ENCODE measurements at regions not wholly inside any gene's neighbourhood (a gene's known extent, or its start where the extent isn't known, plus 50 kb on each side); places are given as distances from the start of the nearest gene placed in this dataset.

DNA sequence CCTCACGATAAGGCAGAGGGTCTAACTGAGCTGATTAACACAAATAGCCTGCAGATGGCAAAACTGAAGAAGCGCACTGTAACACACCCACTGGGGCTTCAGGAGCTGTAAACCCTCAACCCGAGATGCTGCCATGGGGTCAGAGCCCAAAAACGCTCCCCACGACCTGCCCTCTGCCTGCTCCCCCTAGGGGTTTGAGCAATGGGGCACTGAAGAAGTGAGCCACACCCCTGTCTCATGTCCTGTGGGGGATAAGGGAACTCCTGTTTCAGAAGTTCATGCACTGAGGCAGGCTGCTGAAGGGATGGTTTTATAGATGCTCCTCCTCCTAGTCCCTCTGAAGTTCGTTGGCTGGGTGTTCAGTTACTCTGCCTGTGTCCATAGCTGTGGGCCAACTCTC, 105.9 kb upstream of the CELF4 start:
- TF ChIP-seq YY1 (IDR thresholded peaks at IDR 0.05; ENCODE audit: insufficient read depth, insufficient read length) (no peak), SUZ12 (IDR thresholded peaks at IDR 0.05; ENCODE audit: extremely low read depth, insufficient read depth, insufficient read length) (no peak), ZNF274 (IDR thresholded peaks at IDR 0.05; ENCODE audit: low read depth, low read length) (no peak)
- Histone ChIP-seq H3K9ac (ENCODE audit: insufficient read length, low read depth) (no peak overlapping the region), H3K9me3 (ENCODE audit: insufficient read depth, low read length) (no peaks in the 10 kb centered on the region), H3K36me3 (ENCODE audit: insufficient read depth, insufficient read length, low read length) (no peaks in the 10 kb centered on the region), H3K4me1 (ENCODE audit: insufficient read depth, insufficient read length) (peaks cover 6% of the 10 kb centered on the region), H3K27me3 (ENCODE audit: insufficient read depth, insufficient read length) (no peaks in the 10 kb centered on the region), H3K4me3 (ENCODE audit: insufficient read length, low read depth) (no peak overlapping the region)
- DNase-seq (ENCODE audit: low read depth, low spot score), result no peak

DNA sequence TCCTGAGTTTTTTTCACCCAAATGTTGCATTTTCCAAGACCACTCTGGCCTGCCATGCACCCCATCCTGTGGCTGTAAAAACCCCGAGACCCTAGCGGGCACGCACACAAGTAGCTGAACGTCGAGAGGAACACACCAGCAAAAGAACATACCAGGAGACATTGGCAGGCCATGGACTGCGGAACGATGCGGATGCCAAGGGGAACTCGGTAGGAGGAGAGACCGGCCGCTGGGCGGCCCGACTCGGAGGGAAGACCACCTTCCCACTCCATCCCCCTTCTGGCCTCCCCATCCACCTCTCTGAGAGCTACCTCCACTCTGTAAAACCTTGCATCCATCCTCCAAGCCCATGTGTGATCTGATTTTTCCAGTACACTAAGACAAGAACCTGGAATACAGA, 105.5 kb upstream of the CELF4 start:
- Histone ChIP-seq H3K36me3 (ENCODE audit: insufficient read depth, insufficient read length, low read length) (no peaks in the 10 kb centered on the region), H3K4me3 (ENCODE audit: insufficient read length, low read depth) (no peak overlapping the region), H3K4me1 (ENCODE audit: insufficient read depth, insufficient read length) (peaks cover 6% of the 10 kb centered on the region), H3K9ac (ENCODE audit: insufficient read length, low read depth) (no peak overlapping the region), H3K27me3 (ENCODE audit: insufficient read depth, insufficient read length) (no peaks in the 10 kb centered on the region), H3K9me3 (ENCODE audit: insufficient read depth, low read length) (no peaks in the 10 kb centered on the region)
- TF ChIP-seq YY1 (IDR thresholded peaks at IDR 0.05; ENCODE audit: insufficient read depth, insufficient read length), result no peak
- no peak for TF ChIP-seq ZNF274 (IDR thresholded peaks at IDR 0.05; ENCODE audit: low read depth, low read length)
- TF ChIP-seq SUZ12 (IDR thresholded peaks at IDR 0.05; ENCODE audit: extremely low read depth, insufficient read depth, insufficient read length), result no peak
- DNase-seq (ENCODE audit: low read depth, low spot score), result no peak

DNA sequence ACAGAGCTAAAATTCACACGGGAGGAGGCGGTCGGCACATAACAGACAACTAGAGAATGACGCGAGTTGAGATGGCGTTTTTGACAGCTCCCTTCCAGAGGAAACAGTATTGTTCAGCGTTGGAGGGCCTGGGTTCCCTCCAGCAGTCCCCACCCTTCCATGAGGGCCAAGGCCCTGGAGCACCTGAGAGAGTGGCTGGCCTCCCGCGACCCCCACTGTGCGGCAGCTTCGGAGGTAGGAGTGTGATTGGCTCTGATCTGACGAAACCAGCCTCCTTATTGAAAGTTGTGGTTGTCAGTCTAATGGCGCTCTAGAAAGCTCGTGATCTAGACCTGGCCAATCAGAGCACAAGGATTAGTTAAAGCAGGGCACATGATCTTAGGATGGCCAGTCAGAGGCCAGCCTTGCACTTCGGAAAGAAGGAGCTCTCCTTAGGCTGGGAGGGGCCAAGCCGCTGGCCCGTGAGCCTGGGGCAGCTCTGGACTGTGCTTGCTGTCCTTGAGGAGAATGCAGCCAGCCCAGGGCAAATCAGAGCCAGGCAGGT, 104.5 kb upstream of the CELF4 start:
- no peak for DNase-seq (ENCODE audit: low read depth, low spot score)
- Histone ChIP-seq H3K9me3 (ENCODE audit: insufficient read depth, low read length) (no peaks in the 10 kb centered on the region), H3K4me1 (ENCODE audit: insufficient read depth, insufficient read length) (peaks cover 6% of the 10 kb centered on the region), H3K36me3 (ENCODE audit: insufficient read depth, insufficient read length, low read length) (no peaks in the 10 kb centered on the region), H3K9ac (ENCODE audit: insufficient read length, low read depth) (no peak overlapping the region), H3K27me3 (ENCODE audit: insufficient read depth, insufficient read length) (no peaks in the 10 kb centered on the region), H3K4me3 (ENCODE audit: insufficient read length, low read depth) (no peak overlapping the region)
- TF ChIP-seq YY1 (IDR thresholded peaks at IDR 0.05; ENCODE audit: insufficient read depth, insufficient read length) (no peak), ZNF274 (IDR thresholded peaks at IDR 0.05; ENCODE audit: low read depth, low read length) (no peak), SUZ12 (IDR thresholded peaks at IDR 0.05; ENCODE audit: extremely low read depth, insufficient read depth, insufficient read length) (no peak)

DNA sequence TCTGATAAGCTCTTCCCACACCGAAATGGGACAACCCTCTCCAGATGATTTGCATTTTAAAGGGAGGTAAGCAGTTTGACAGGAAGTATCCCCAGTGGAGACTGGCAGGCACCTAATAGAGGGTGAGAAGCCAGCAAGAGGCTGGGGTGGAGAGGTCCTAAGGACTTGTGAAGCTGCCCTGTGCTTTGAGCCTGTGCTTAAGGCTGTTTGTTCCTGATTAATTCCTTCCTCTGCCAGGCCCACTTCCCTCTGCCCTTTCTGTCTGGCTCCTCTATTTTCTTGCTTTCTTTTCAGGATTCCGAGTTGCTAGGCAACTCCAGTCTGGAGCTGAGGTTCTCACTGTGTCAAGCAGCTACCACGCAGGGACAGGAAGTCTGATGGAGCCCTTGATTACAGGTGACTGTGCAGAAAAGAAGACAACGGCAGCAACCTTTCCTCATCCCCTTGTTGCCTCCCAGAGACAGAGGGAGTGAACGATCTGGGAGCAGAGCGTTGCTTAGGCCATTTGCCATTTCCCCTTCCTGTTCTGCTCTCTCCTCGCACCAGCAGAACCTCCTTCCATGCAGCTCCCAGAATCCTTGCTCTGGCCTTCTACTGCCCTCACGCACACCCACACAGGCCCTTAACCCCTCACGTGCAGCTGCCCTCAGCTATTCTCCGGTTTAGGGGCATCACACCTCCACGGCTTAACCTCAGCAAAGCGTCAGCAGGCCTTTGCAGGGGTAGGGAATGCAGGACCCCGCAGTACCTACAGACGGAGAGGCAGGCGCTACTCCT, 103.6 kb upstream of the CELF4 start:
- Histone ChIP-seq H3K9me3 (ENCODE audit: insufficient read depth, low read length) (no peaks in the 10 kb centered on the region), H3K36me3 (ENCODE audit: insufficient read depth, insufficient read length, low read length) (no peaks in the 10 kb centered on the region), H3K4me3 (ENCODE audit: insufficient read length, low read depth) (no peak overlapping the region), H3K9ac (ENCODE audit: insufficient read length, low read depth) (no peak overlapping the region), H3K4me1 (ENCODE audit: insufficient read depth, insufficient read length) (peaks cover 6% of the 10 kb centered on the region), H3K27me3 (ENCODE audit: insufficient read depth, insufficient read length) (no peaks in the 10 kb centered on the region)
- peak; percentile 60 for DNase-seq (ENCODE audit: low read depth, low spot score)
- TF ChIP-seq YY1 (IDR thresholded peaks at IDR 0.05; ENCODE audit: insufficient read depth, insufficient read length) (no peak), ZNF274 (IDR thresholded peaks at IDR 0.05; ENCODE audit: low read depth, low read length) (no peak), SUZ12 (IDR thresholded peaks at IDR 0.05; ENCODE audit: extremely low read depth, insufficient read depth, insufficient read length) (no peak)

DNA sequence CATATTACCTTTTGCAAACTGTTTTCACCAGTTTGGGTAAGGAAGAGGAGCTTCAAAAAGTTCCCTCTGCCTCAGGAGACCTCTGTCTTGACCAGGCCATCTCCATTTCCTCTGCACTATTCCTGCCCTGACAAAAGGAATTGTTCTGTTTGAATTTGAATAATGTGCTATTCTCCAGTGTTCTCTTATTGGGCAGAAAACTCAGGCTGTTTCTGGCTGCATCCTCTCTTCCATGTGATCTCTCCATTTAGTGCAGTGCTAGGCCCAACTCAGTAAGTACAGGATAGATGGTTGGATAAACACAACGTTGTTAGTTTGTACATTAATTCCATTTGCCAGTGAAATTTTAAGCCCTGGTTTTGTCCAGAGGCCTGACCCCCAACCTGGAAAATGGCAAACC, 102.2 kb upstream of the CELF4 start:
- Histone ChIP-seq H3K4me1 (ENCODE audit: insufficient read depth, insufficient read length) (peaks cover 6% of the 10 kb centered on the region), H3K4me3 (ENCODE audit: insufficient read length, low read depth) (no peak overlapping the region), H3K9ac (ENCODE audit: insufficient read length, low read depth) (no peak overlapping the region), H3K9me3 (ENCODE audit: insufficient read depth, low read length) (no peaks in the 10 kb centered on the region), H3K36me3 (ENCODE audit: insufficient read depth, insufficient read length, low read length) (no peaks in the 10 kb centered on the region), H3K27me3 (ENCODE audit: insufficient read depth, insufficient read length) (no peaks in the 10 kb centered on the region)
- no peak for TF ChIP-seq ZNF274 (IDR thresholded peaks at IDR 0.05; ENCODE audit: low read depth, low read length)
- TF ChIP-seq YY1 (IDR thresholded peaks at IDR 0.05; ENCODE audit: insufficient read depth, insufficient read length), result no peak
- TF ChIP-seq SUZ12 (IDR thresholded peaks at IDR 0.05; ENCODE audit: extremely low read depth, insufficient read depth, insufficient read length), result no peak
- no peak for DNase-seq (ENCODE audit: low read depth, low spot score)

DNA sequence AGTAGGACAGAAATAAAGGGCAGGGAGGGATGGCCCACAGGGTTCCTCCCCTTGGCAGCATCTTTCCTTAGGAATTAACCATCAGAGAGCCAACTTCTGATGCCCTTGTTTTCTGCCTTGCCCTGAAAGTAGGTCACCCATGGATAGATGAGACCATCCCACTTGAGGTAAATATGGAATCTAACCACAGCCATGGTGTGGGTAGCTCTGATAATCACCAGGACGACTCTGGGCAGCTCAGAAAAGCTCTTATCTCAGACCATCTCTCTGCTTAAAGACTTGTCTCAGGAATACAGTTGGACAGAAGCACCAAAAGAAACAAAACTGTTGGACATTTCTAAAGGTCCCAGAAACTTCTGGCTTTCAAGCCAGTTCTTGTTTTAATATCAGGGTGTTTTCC, 101.4 kb upstream of the CELF4 start:
- no peak for TF ChIP-seq ZNF274 (IDR thresholded peaks at IDR 0.05; ENCODE audit: low read depth, low read length)
- no peak for TF ChIP-seq YY1 (IDR thresholded peaks at IDR 0.05; ENCODE audit: insufficient read depth, insufficient read length)
- TF ChIP-seq SUZ12 (IDR thresholded peaks at IDR 0.05; ENCODE audit: extremely low read depth, insufficient read depth, insufficient read length), result no peak
- no peak overlapping the region for H3K9ac ChIP-seq (ENCODE audit: insufficient read length, low read depth)
- no peaks in the 10 kb centered on the region for H3K36me3 ChIP-seq (ENCODE audit: insufficient read depth, insufficient read length, low read length)
- H3K27me3 ChIP-seq (ENCODE audit: insufficient read depth, insufficient read length), result no peaks in the 10 kb centered on the region
- H3K9me3 ChIP-seq (ENCODE audit: insufficient read depth, low read length), result no peaks in the 10 kb centered on the region
- no peak for DNase-seq (ENCODE audit: low read depth, low spot score)
- no peak overlapping the region for H3K4me3 ChIP-seq (ENCODE audit: insufficient read length, low read depth)
- H3K4me1 ChIP-seq (ENCODE audit: insufficient read depth, insufficient read length), result peaks cover 6% of the 10 kb centered on the region

DNA sequence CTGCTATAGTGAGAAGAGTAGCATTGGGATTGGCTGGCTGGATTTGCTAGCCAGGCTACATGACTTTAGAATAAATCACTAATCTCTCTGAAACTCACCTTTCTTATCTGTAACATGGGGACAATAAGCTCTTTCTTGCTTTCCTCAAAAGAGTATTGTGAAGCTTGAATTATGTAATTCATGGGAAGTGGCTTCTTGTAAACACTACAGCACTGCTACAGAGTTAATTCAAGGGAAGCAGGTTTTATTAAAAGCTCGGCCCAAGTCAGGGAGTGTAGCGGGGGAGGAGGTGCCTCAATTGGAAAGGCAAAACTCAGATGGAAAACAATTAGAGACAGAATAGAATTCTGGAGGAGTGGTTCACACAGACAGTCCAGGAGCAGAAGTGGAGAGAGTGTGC, 100.9 kb upstream of the CELF4 start:
- no peak overlapping the region for H3K4me3 ChIP-seq (ENCODE audit: insufficient read length, low read depth)
- TF ChIP-seq SUZ12 (IDR thresholded peaks at IDR 0.05; ENCODE audit: extremely low read depth, insufficient read depth, insufficient read length) (no peak), ZNF274 (IDR thresholded peaks at IDR 0.05; ENCODE audit: low read depth, low read length) (no peak), YY1 (IDR thresholded peaks at IDR 0.05; ENCODE audit: insufficient read depth, insufficient read length) (no peak)
- H3K9ac ChIP-seq (ENCODE audit: insufficient read length, low read depth), result no peak overlapping the region
- no peak for DNase-seq (ENCODE audit: low read depth, low spot score)
- peaks cover 6% of the 10 kb centered on the region for H3K4me1 ChIP-seq (ENCODE audit: insufficient read depth, insufficient read length)
- no peaks in the 10 kb centered on the region for H3K36me3 ChIP-seq (ENCODE audit: insufficient read depth, insufficient read length, low read length)
- H3K27me3 ChIP-seq (ENCODE audit: insufficient read depth, insufficient read length), result no peaks in the 10 kb centered on the region
- H3K9me3 ChIP-seq (ENCODE audit: insufficient read depth, low read length), result no peaks in the 10 kb centered on the region

Data from NT2/D1 (cell line).